GM18909 (cell line): ENCODE measurements at regions not wholly inside any gene's neighbourhood (a gene's known extent, or its start where the extent isn't known, plus 50 kb on each side); places are given as distances from the start of the nearest gene placed in this dataset.

Experiments
- ATAC-seq: cut with Tn5 transposase; IDR thresholded peaks from one replicate; pipeline ENCODE4 v1.9.1; 2021; ENCODE audit warnings: mild to moderate bottlenecking; ENCODE audit not compliant: unreplicated experiment, poor library complexity

- ATAC-seq: no peak
Observed at GRCh38 chr18:60552948-60553347, 180.4 kb upstream of the MC4R start.

- ATAC-seq: peak; percentile 56
Observed at GRCh38 chr18:60554967-60555366, 182.4 kb upstream of the MC4R start.

- ATAC-seq: peak; percentile 23
Observed at GRCh38 chr18:60555625-60556024, 183.1 kb upstream of the MC4R start.

- ATAC-seq: no peak
Observed at GRCh38 chr18:60556326-60556725, 183.8 kb upstream of the MC4R start.

GRCh38 chr18:60560071-60560470 lies 187.5 kb upstream of the MC4R start:
- ATAC-seq: no peak

GRCh38 chr18:60563082-60563481 lies 190.5 kb upstream of the MC4R start:
- no peak for ATAC-seq

- ATAC-seq: no peak
Observed at GRCh38 chr18:60568220-60568619, 195.6 kb upstream of the MC4R start.

- ATAC-seq: no peak
Observed at GRCh38 chr18:60570172-60570571, 197.6 kb upstream of the MC4R start.

- peak; percentile 60 for ATAC-seq
Observed at GRCh38 chr18:60577457-60577856, 204.9 kb upstream of the MC4R start.

GRCh38 chr18:60585670-60586069 lies 213.1 kb upstream of the MC4R start:
- no peak for ATAC-seq

- ATAC-seq: no peak
Observed at GRCh38 chr18:60593249-60593648, 220.7 kb upstream of the MC4R start.

GRCh38 chr18:60596928-60597327 lies 224.4 kb upstream of the MC4R start:
- no peak for ATAC-seq

GRCh38 chr18:60599267-60599666 lies 226.7 kb upstream of the MC4R start:
- peak; percentile 99 for ATAC-seq

- ATAC-seq: no peak
Observed at GRCh38 chr18:60599995-60600394, 227.4 kb upstream of the MC4R start.

GRCh38 chr18:60601249-60601648 lies 228.7 kb upstream of the MC4R start:
- ATAC-seq: no peak

GRCh38 chr18:60623331-60623730 lies 250.8 kb upstream of the MC4R start:
- no peak for ATAC-seq

GRCh38 chr18:60624207-60624606 lies 251.6 kb upstream of the MC4R start:
- ATAC-seq: no peak

- ATAC-seq: no peak
Observed at GRCh38 chr18:60639836-60640235, 267.3 kb upstream of the MC4R start.

- no peak for ATAC-seq
Observed at GRCh38 chr18:60643009-60643408, 270.4 kb upstream of the MC4R start.

- ATAC-seq: no peak
Observed at GRCh38 chr18:60646725-60647124, 274.1 kb upstream of the MC4R start.

- peak; percentile 99 for ATAC-seq
Observed at GRCh38 chr18:60649107-60649506, 276.5 kb upstream of the MC4R start.

- ATAC-seq: no peak
Observed at GRCh38 chr18:60649842-60650536, 277.4 kb upstream of the MC4R start.

GRCh38 chr18:60654298-60654697 lies 281.7 kb upstream of the MC4R start:
- ATAC-seq: no peak
